VCaP (cell line): ENCODE measurements at regions not wholly inside any gene's neighbourhood (a gene's known extent, or its start where the extent isn't known, plus 50 kb on each side); places are given as distances from the start of the nearest gene placed in this dataset.
"Not testable (repeated sequence)": the region's sequence is repeated elsewhere in the genome, so short reads cannot be mapped to it uniquely, and the experiment has no call there.

Source experiments
- H3K27ac ChIP-seq: fragments of 450-650 bp; 2 replicates; pipeline ENCODE4 v1.5.1; 2017
- TF ChIP-seq, protein P1 (sequence below): fragments of 450-650 bp; conservative IDR thresholded peaks from 2 replicates; pipeline ENCODE4 v1.5.1; 2017; ENCODE audit warnings: mild to moderate bottlenecking, moderate library complexity

DNA sequence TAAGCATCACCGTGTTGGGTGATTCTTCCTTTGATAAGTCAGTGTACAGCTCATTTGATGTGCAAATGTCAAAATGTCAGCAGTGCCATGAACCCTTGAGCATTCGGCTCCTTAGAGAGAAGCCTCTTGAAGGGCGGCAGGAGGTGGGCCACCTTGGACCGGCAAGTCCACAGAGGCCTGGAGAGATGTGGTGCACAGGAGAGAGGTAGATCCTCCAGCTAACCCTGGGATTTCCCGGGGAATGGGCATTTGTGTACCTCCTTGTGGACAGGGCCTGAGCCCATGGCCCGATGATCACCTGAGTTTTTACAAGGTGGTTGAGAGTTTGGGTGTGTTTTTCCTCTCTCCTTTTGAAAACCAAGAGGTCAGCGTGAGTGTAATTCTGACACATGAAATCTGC lies 133.2 kb upstream of the RCN1 start:
- no peak overlapping the region for H3K27ac ChIP-seq
- TF ChIP-seq, protein P1, sequence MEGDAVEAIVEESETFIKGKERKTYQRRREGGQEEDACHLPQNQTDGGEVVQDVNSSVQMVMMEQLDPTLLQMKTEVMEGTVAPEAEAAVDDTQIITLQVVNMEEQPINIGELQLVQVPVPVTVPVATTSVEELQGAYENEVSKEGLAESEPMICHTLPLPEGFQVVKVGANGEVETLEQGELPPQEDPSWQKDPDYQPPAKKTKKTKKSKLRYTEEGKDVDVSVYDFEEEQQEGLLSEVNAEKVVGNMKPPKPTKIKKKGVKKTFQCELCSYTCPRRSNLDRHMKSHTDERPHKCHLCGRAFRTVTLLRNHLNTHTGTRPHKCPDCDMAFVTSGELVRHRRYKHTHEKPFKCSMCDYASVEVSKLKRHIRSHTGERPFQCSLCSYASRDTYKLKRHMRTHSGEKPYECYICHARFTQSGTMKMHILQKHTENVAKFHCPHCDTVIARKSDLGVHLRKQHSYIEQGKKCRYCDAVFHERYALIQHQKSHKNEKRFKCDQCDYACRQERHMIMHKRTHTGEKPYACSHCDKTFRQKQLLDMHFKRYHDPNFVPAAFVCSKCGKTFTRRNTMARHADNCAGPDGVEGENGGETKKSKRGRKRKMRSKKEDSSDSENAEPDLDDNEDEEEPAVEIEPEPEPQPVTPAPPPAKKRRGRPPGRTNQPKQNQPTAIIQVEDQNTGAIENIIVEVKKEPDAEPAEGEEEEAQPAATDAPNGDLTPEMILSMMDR: no peak

DNA sequence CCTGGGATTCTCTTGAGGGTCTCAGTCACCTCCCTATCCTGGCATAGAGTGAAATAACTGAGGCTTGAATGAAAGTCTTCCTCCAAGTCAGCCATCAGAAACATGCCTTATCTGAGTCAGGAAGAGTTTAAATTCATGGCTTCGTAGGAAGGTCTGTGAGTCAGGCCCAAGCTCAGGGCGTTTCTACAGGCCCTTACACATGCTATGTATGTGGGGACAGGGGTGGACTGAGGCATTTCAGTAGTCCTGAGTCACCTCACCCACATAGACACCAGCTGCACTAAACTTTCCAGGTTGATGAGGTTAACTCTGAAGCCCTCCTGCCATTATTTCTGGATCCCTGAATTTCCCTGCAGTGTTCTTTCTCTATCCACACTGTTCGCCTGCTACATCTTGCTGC lies 134.6 kb upstream of the RCN1 start:
- no peak overlapping the region for H3K27ac ChIP-seq
- TF ChIP-seq, protein P1: no peak

DNA sequence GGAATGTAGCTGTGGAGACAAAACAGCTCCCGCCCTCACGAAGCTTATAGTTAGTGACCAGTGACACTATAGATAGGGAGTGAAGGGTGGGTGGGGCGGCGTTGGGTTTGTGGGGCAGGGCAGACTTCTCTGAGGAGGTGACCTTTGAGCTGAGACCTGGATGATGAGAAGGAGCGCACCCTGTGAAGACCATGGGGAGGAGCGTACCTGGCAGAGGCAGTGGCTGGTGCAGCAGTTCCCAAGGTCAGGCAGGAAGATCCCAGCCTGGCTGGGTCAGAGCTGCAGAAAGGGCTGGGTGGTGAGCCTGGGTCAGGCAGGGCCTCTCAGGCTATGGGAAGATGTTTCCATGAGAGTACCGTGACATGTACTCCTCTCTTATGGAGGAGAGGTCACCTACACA lies 135.0 kb upstream of the RCN1 start:
- no peak overlapping the region for H3K27ac ChIP-seq
- TF ChIP-seq, protein P1: no peak

DNA sequence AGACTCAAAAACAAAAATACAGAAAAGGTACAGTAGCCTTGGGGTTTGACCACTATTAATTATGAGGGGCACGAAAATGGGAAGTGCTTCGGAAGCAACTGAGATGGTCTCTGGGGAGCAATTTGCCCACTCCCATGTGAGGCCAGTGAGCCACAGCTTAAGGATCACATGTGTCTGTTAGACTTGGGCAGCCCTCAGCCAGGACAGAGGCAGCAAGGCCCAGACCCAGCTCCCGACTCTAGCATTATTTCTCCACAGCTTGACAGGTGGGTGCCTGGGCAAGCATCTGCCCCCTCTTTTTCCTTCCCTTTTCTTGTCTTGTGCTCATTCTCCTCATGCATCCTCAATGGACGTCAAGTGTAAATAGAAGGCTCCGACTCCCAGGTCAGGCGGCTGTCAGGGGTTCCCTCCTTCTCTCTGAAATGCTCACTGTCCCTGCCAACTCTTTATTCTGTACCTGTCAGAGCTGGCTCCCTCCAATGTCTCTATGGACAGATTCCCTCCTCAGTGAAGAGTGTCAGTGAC lies 137.0 kb upstream of the RCN1 start:
- no peak overlapping the region for H3K27ac ChIP-seq
- TF ChIP-seq, protein P1: no peak

DNA sequence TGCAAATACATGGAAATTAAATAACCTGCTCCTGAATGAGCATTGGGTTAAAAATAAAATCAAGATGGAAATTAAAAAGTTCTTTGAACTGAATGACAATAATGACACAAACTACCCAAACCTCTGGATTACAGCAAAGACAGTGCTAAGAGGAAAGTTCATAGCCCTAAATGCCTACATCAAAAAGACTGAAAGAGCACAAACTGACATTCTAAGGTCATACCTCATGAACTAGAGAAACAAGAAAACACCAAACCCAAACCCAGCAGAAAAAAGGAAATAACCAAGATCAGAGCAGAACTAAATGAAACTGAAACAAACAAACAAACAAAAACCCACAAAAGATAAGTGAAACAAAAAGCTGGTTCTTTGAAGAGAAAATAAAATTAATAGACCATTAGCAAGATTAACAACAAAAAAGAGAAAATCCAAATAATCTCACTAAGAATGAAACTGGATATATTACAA lies 138.6 kb upstream of the PAX6 start:
- H3K27ac ChIP-seq: not testable (repeated sequence)

DNA sequence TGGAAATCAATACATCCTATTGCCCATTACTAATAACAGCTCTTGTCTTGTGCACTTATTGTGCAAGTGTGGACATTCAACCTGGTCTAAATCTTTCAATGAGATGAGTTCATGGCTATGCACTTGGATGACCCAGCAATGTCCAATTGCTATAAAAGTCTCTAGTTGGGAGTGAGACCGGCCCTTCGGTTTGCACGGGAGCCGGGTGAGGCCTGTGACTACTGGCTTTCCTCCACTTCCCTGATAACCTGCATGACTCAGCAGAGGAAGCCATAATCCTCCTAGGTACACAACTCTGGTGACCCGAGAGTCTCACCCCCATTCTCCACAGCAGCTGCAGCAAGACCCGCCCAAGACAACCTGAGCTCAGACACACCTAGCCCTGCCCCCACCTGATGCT lies 135.9 kb upstream of the PAX6 start:
- H3K27ac ChIP-seq: no peak overlapping the region
- TF ChIP-seq, protein P1: no peak

DNA sequence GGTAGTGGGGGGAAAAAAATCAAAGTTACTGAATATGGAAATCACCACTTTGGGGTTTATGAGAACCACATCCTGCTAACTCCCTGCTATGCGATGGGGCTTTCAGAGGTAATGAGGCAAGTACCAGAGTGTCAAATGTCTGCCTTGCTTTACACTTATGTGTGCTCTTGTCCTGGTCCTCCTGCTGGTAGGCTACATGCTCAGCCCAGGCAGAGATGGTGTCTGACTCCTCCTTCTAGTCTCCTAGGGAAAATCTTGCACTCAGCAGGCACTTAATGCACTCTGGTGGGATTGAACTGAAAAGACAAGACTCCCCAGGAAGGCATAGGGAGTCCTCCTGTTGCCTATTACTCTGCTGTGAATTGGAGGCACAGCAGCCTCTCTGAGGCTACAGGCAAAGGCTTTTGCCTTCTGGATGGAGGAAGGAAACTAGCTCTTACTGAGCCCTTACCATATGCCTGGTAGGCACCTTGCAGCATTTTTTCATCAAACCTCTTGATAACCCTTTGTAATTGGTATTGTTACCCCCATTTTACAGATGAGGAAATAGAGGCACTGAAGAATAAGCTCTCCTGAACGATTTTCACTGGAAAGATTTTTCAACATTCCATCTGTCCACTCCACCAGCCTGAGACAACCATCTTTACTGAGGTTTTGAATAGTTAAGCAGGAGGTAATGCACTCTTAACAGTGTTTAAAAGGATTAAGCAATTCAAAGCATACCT lies 132.1 kb upstream of the PAX6 start:
- TF ChIP-seq, protein P1: no peak

DNA sequence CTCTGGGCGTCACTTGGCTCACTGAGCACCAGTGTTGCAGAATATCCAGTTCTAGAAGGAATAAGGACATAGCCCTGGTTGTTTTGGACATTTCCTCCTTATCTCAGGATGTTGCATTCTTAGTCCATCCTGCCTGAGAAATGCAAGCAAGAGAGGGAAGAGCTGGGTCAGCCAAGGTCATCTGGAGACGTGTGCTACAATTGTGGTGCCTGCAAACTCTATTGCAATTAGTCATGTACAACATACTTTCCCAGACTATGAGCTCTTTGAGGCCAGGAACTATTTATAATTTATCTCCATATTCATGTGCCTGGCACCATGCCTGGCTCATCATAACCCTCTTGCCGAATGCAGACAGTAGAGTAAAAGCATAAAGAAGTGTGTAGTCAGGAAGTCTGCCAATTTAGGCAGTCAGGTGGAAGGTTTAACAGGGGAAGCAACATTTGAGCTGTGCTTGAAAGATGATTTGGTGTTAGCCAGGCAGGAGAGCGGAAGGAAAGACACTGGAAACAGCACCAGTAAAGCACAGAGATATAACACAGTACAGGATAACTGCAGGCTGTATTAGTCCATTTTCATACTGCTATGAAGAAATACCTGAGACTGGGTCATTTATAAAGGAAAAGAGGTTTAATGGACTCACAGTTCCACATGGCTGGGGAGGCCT lies 129.4 kb upstream of the PAX6 start:
- H3K27ac ChIP-seq: peak overlapping the region; percentile 11; the same call in 1 of the 2 replicates
- TF ChIP-seq, protein P1: no peak

More for the DNA sequence above, 132.1 kb upstream of the PAX6 start:
- no peak overlapping the region for H3K27ac ChIP-seq
